ENCODE measurements at regions not wholly inside any gene's neighbourhood (a gene's known extent, or its start where the extent isn't known, plus 50 kb on each side); places are given as distances from the start of the nearest gene placed in this dataset.

DNA sequence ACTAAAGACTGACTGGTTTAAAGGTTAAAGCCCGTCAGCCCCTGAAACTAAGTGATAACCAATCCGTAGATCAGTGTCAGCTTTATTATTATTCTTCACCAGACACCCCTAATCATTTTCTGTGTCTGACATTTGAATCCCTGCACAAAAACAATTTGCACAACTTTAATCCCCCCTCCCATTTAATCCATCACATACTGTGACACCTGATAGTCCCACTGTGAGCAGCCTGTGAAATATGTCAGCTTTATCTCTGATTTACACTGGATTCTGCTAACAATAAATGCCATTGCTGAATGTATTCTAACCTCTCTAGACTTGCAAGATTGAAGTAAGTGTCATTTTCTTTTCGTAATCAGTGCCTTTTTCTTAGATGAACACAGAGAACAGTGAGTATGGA is 2089.0 kb upstream of the RAG2 start:
- Histone ChIP-seq H3K4me3 (ENCODE audit: low read depth, low read length, poor library complexity, severe bottlenecking) (no peak overlapping the region), H4K20me1 (ENCODE audit: insufficient read depth, low read length) (no peaks in the 10 kb centered on the region), H2AFZ (ENCODE audit: low read length) (no peak overlapping the region), H3K4me2 (ENCODE audit: low read length) (no peak overlapping the region), H3K9me2 (ENCODE audit: insufficient read depth, low read length) (no peaks in the 10 kb centered on the region), H3K27ac (ENCODE audit: low read depth, low read length, poor library complexity, severe bottlenecking) (no peak overlapping the region), H3K36me3 (ENCODE audit: insufficient read depth, low read length) (no peaks in the 10 kb centered on the region), H3K79me2 (ENCODE audit: insufficient read depth, low read depth, low read length) (no peaks in the 10 kb centered on the region), H3K9me3 (ENCODE audit: low read length) (0 out of 2 replicates have a peak, but pooled peaks cover 4% of the 10 kb centered on the region), H3K4me1 (ENCODE audit: insufficient read depth, low read length, poor library complexity, severe bottlenecking) (no peaks in the 10 kb centered on the region)
- DNase-seq (ENCODE audit: low spot score) = no peak
- BruUV-seq (replicated peaks) = no TSS peak
- TF ChIP-seq, protein P1, sequence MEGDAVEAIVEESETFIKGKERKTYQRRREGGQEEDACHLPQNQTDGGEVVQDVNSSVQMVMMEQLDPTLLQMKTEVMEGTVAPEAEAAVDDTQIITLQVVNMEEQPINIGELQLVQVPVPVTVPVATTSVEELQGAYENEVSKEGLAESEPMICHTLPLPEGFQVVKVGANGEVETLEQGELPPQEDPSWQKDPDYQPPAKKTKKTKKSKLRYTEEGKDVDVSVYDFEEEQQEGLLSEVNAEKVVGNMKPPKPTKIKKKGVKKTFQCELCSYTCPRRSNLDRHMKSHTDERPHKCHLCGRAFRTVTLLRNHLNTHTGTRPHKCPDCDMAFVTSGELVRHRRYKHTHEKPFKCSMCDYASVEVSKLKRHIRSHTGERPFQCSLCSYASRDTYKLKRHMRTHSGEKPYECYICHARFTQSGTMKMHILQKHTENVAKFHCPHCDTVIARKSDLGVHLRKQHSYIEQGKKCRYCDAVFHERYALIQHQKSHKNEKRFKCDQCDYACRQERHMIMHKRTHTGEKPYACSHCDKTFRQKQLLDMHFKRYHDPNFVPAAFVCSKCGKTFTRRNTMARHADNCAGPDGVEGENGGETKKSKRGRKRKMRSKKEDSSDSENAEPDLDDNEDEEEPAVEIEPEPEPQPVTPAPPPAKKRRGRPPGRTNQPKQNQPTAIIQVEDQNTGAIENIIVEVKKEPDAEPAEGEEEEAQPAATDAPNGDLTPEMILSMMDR (conservative IDR thresholded peaks at IDR 0.05; ENCODE audit: low read length) = no peak
- TF ChIP-seq EZH2phosphoT487 (IDR thresholded peaks at IDR 0.05; ENCODE audit: borderline replicate concordance, low read depth, low read length) = no peak
- ChIA-PET CTCF (ENCODE audit: unreplicated experiment) (no interaction called here), POLR2A (no interaction called here)
- intact Hi-C loops (cut with micrococcal nuclease; ENCODE audit: unreplicated experiment) = no loop called here

DNA sequence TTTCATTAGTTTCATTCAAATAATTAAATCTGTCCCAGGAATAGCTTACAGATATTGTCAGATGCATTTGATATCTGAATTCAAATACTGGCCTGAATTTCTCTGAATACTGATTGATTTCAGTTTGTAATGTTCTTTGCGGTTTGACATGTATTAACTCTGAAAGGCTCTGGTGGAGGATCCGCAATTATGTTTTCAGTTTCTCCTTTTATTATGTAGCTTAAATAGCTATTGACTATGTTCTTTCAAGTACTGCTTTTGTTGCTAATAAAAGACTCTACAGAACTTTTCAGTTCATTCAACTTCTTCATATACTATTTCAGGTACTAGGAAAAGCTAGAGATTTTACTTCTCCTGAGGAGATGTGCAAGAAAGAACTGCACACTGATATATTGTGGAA is 2085.4 kb upstream of the RAG2 start:
- Histone ChIP-seq H4K20me1 (ENCODE audit: insufficient read depth, low read length) (no peaks in the 10 kb centered on the region), H3K4me2 (ENCODE audit: low read length) (no peak overlapping the region), H3K4me1 (ENCODE audit: insufficient read depth, low read length, poor library complexity, severe bottlenecking) (no peaks in the 10 kb centered on the region), H3K9me2 (ENCODE audit: insufficient read depth, low read length) (no peaks in the 10 kb centered on the region), H3K4me3 (ENCODE audit: low read depth, low read length, poor library complexity, severe bottlenecking) (no peak overlapping the region), H3K79me2 (ENCODE audit: insufficient read depth, low read depth, low read length) (no peaks in the 10 kb centered on the region), H3K9me3 (ENCODE audit: low read length) (0 out of 2 replicates have a peak, but pooled peaks cover 5% of the 10 kb centered on the region), H3K27ac (ENCODE audit: low read depth, low read length, poor library complexity, severe bottlenecking) (no peak overlapping the region), H2AFZ (ENCODE audit: low read length) (no peak overlapping the region), H3K36me3 (ENCODE audit: insufficient read depth, low read length) (no peaks in the 10 kb centered on the region)
- intact Hi-C loops (cut with micrococcal nuclease; ENCODE audit: unreplicated experiment) = no loop called here
- TF ChIP-seq EZH2phosphoT487 (IDR thresholded peaks at IDR 0.05; ENCODE audit: borderline replicate concordance, low read depth, low read length) = no peak
- TF ChIP-seq, protein P1 (conservative IDR thresholded peaks at IDR 0.05; ENCODE audit: low read length) = no peak
- BruUV-seq (replicated peaks) = no TSS peak
- CTCF ChIA-PET (ENCODE audit: unreplicated experiment) = no interaction called here
- DNase-seq (ENCODE audit: low spot score) = no peak
- POLR2A ChIA-PET = interaction anchor here (0.5 to 0.8 kb wide), 5 partner anchors 16 to 1499 kb away, joined by 3 read pairs; no protein-coding TSS in a partner anchor

DNA sequence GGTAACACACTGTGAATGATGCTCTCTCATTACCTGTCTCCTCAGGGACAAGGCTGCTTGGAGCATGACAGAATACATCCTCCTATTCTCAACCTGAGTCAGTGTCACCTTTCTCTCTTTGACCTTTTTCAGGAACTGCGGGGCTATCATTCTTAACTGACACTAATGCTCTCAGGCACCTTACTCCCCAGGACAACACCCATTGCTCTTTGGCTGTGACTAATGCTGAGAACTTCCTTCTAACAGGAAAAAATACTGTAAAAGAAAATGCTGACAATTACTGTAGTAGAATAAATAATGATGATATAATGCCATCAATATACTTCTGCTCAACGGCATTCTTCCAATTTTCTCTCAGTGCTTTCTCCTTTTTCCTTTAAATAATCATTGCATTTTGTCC is 2082.7 kb upstream of the RAG2 start:
- POLR2A ChIA-PET = no interaction called here
- no peak overlapping the region for H3K4me3 ChIP-seq (ENCODE audit: low read depth, low read length, poor library complexity, severe bottlenecking)
- no peak overlapping the region for H3K4me2 ChIP-seq (ENCODE audit: low read length)
- no peak overlapping the region for H3K27ac ChIP-seq (ENCODE audit: low read depth, low read length, poor library complexity, severe bottlenecking)
- no peaks in the 10 kb centered on the region for H3K9me2 ChIP-seq (ENCODE audit: insufficient read depth, low read length)
- CTCF ChIA-PET (ENCODE audit: unreplicated experiment) = no interaction called here
- no peak for TF ChIP-seq EZH2phosphoT487 (IDR thresholded peaks at IDR 0.05; ENCODE audit: borderline replicate concordance, low read depth, low read length)
- TF ChIP-seq, protein P1 (conservative IDR thresholded peaks at IDR 0.05; ENCODE audit: low read length) = no peak
- no peak for DNase-seq (ENCODE audit: low spot score)
- no TSS peak for BruUV-seq (replicated peaks)
- H3K9me3 ChIP-seq (ENCODE audit: low read length) = 0 out of 2 replicates have a peak, but pooled peaks cover 5% of the 10 kb centered on the region
- no peaks in the 10 kb centered on the region for H3K4me1 ChIP-seq (ENCODE audit: insufficient read depth, low read length, poor library complexity, severe bottlenecking)
- H4K20me1 ChIP-seq (ENCODE audit: insufficient read depth, low read length) = no peaks in the 10 kb centered on the region
- H3K36me3 ChIP-seq (ENCODE audit: insufficient read depth, low read length) = no peaks in the 10 kb centered on the region
- intact Hi-C loops (cut with micrococcal nuclease; ENCODE audit: unreplicated experiment) = no loop called here
- H2AFZ ChIP-seq (ENCODE audit: low read length) = no peak overlapping the region
- no peaks in the 10 kb centered on the region for H3K79me2 ChIP-seq (ENCODE audit: insufficient read depth, low read depth, low read length)

Measured in OCI-LY7 (cell line).